A673 (cell line): ENCODE measurements at regions not wholly inside any gene's neighbourhood (a gene's known extent, or its start where the extent isn't known, plus 50 kb on each side); places are given as distances from the start of the nearest gene placed in this dataset.

Source experiments
- CTCF ChIP-seq: fragments of 300-800, 200-600 bp; sonication (generic); conservative IDR thresholded peaks from 2 replicates; pipeline ENCODE4 v1.5.1; 2017; ENCODE audit warnings: low read depth, mild to moderate bottlenecking, antibody characterized with exemption, low read length, moderate library complexity, mixed read lengths
- EZH2 ChIP-seq: fragments of 200-600 bp; sonication (generic); IDR thresholded peaks from 2 replicates; pipeline ENCODE4 v1.6.1; 2017; ENCODE audit warnings: borderline replicate concordance, low read depth, mild to moderate bottlenecking, mixed read lengths, antibody characterized with exemption, low read length; ENCODE audit not compliant: poor library complexity, severe bottlenecking

GRCh38 chr6:74654296-74654695 is 551.6 kb downstream of the COL12A1 start:
- TF ChIP-seq CTCF = no peak
- no peak for TF ChIP-seq EZH2
